Suprapubic skin (tissue), 3 donors: ENCODE measurements at regions not wholly inside any gene's neighbourhood (a gene's known extent, or its start where the extent isn't known, plus 50 kb on each side); places are given as distances from the start of the nearest gene placed in this dataset.

Source experiments
- POLR2AphosphoS5 ChIP-seq, 3 donors: sonication (generic); formaldehyde crosslinking; IDR thresholded peaks; one replicate each; pipeline ENCODE4 v1.6.1; 2017; ENCODE audit warnings: antibody characterized with exemption in 3 of 3
- TF ChIP-seq, protein P1 (sequence below), 2 donors: fragments of 200-600 bp in 1 of 2; fragments of 450-650 bp in 1 of 2; sonication (generic) in 1 of 2; IDR thresholded peaks; one replicate each; pipeline ENCODE4 v1.5.1; 2016 to 2019; ENCODE audit warnings: antibody characterized with exemption in 2 of 2, mild to moderate bottlenecking in 1 of 2, moderate library complexity in 1 of 2

DNA sequence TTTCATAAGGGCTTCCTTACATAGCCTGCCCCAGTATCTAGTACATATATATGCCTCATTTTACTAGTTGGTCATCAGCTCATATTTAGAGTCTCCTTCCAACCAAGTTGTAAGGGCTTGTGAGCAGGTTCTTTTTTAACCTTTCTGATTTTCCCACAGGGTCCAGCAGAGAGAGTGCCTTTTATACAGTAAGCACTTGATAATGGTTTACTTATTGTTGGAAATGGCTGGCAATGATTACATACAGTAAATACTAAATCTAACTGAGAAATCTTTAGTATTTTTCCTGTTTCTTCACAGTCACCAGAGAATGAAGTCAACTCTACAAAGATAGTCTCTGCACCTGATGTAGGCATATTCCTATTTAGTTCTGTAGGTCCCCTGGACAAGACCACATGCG is 135.1 kb upstream of the B3GAT2 start:
- TF ChIP-seq, protein P1, sequence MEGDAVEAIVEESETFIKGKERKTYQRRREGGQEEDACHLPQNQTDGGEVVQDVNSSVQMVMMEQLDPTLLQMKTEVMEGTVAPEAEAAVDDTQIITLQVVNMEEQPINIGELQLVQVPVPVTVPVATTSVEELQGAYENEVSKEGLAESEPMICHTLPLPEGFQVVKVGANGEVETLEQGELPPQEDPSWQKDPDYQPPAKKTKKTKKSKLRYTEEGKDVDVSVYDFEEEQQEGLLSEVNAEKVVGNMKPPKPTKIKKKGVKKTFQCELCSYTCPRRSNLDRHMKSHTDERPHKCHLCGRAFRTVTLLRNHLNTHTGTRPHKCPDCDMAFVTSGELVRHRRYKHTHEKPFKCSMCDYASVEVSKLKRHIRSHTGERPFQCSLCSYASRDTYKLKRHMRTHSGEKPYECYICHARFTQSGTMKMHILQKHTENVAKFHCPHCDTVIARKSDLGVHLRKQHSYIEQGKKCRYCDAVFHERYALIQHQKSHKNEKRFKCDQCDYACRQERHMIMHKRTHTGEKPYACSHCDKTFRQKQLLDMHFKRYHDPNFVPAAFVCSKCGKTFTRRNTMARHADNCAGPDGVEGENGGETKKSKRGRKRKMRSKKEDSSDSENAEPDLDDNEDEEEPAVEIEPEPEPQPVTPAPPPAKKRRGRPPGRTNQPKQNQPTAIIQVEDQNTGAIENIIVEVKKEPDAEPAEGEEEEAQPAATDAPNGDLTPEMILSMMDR (IDR thresholded peaks at IDR 0.05), result no peak
- TF ChIP-seq POLR2AphosphoS5 (IDR thresholded peaks at IDR 0.05), result no peak
